A549 (cell line): ENCODE measurements at regions not wholly inside any gene's neighbourhood (a gene's known extent, or its start where the extent isn't known, plus 50 kb on each side); places are given as distances from the start of the nearest gene placed in this dataset.

ENCODE experiments used
- ATAC-seq, 2 experiments: fragments of 200-7000 bp in 1 of 2; fragments of >200 bp in 1 of 2; cut with Nextera tagmentation in 1 of 2; cut with Tn5 transposase in 1 of 2; 3 replicates each; pipeline versions ENCODE4 v1.8.0 to v1.9.1; 2018 to 2020; ENCODE audit warnings: mild to moderate bottlenecking in 1 of 2, moderate library complexity in 1 of 2
- CTCF ChIA-PET: fragments of 300-600 bp; sonication (Branson Sonifier 250); formaldehyde crosslinking; extraction: SDS; loops from one replicate; lab custom pipeline; 2021; ENCODE audit warnings: antibody characterized with exemption, inconsistent platforms; lab: Yijun Ruan, JAX
- POLR2A ChIA-PET: fragments of 350-600 bp; formaldehyde crosslinking; extraction: SDS; loops from one replicate; lab custom pipeline; 2021; ENCODE audit warnings: antibody characterized with exemption, inconsistent platforms; lab: Yijun Ruan, JAX
- DNase-seq, 2 experiments: peaks; one replicate each; pipeline versions ENCODE4 v3.0.0 to v3.0.0-alpha.2; 2011 to 2016; ENCODE audit warnings: low read depth in 1 of 2, low spot score in 1 of 2
- FAIRE-seq: peaks from 2 replicates; lab custom pipeline; 2011; peaks lifted over from hg19 to GRCh38; lab: Jason Lieb, UNC
- H3K27ac ChIP-seq, 2 experiments: fragments of >200 bp; sonication (Bioruptor Twin); formaldehyde crosslinking; 3 replicates each; pipeline ENCODE4 v1.5.1; 2016 to 2017
- H3K4me1 ChIP-seq: fragments of >200 bp; sonication (Bioruptor Twin); formaldehyde crosslinking; 3 replicates; pipeline ENCODE4 v1.6.1; 2016
- H3K4me2 ChIP-seq: fragments of >200 bp; sonication (Bioruptor Twin); formaldehyde crosslinking; 3 replicates; pipeline ENCODE4 v1.6.1; 2016
- H3K4me3 ChIP-seq: fragments of >200 bp; sonication (Bioruptor Twin); formaldehyde crosslinking; 3 replicates; pipeline ENCODE4 v1.5.1; 2016
- H3K9me3 ChIP-seq: fragments of >200 bp; sonication (Bioruptor Twin); formaldehyde crosslinking; 3 replicates; pipeline ENCODE4 v1.6.1; 2016
- BCL3 ChIP-seq: fragments of >200 bp; sonication (Bioruptor Twin); formaldehyde crosslinking; IDR thresholded peaks from 3 replicates; pipeline ENCODE4 v1.6.1; 2016
- CEBPB ChIP-seq, 2 experiments: fragments of >200 bp in 1 of 2; sonication (Bioruptor Twin) in 1 of 2; formaldehyde crosslinking in 1 of 2; IDR thresholded peaks; 2 replicates each; pipeline ENCODE4 v1.6.1; 2012 to 2016
- CHD4 ChIP-seq: fragments of 200-600 bp; sonication (generic); IDR thresholded peaks from 2 replicates; pipeline ENCODE4 v1.6.1; 2016; ENCODE audit warnings: antibody characterized with exemption, mild to moderate bottlenecking, borderline replicate concordance
- CTCF ChIP-seq: fragments of >200 bp; sonication (Bioruptor Twin); formaldehyde crosslinking; IDR thresholded peaks from 3 replicates; pipeline ENCODE4 v1.5.1; 2016
- HOXA7 ChIP-seq: fragments of 250-450 bp; sonication (Bioruptor Pico); IDR thresholded peaks from 2 replicates; pipeline ENCODE4 v1.5.0; 2020; ENCODE audit warnings: mild to moderate bottlenecking, moderate library complexity
- JUN ChIP-seq, 2 experiments: fragments of >200 bp; sonication (Bioruptor Twin); formaldehyde crosslinking; IDR thresholded peaks; 2 replicates in 1 of 2; 3 replicates in 1 of 2; pipeline ENCODE4 v1.6.1; 2016 to 2017
- JUNB ChIP-seq: fragments of >200 bp; sonication (Bioruptor Twin); formaldehyde crosslinking; IDR thresholded peaks from 2 replicates; pipeline ENCODE4 v1.6.1; 2016
- KDM5A ChIP-seq: fragments of 200-600 bp; sonication (generic); IDR thresholded peaks from 2 replicates; pipeline ENCODE4 v1.6.1; 2016; ENCODE audit warnings: antibody characterized with exemption, mild to moderate bottlenecking
- MAZ ChIP-seq: fragments of 150-350 bp; IDR thresholded peaks from 2 replicates; pipeline ENCODE4 v1.6.1; 2014; ENCODE audit warnings: antibody characterized with exemption, low read depth, low read length, borderline replicate concordance
- NR3C1 ChIP-seq: fragments of >200 bp; sonication (Bioruptor Twin); formaldehyde crosslinking; IDR thresholded peaks from 3 replicates; pipeline ENCODE4 v1.6.1; 2017
- PHF8 ChIP-seq: fragments of 200-600 bp; sonication (generic); IDR thresholded peaks from 2 replicates; pipeline ENCODE4 v1.6.1; 2016; ENCODE audit warnings: low read depth, mild to moderate bottlenecking, antibody characterized with exemption, moderate library complexity, borderline replicate concordance
- POLR2AphosphoS2 ChIP-seq: conservative IDR thresholded peaks from 2 replicates; pipeline ENCODE4 v1.6.1; 2012; ENCODE audit warnings: low read length, improper control_type of control experiment, inconsistent platforms
- RAD21 ChIP-seq, 2 experiments: fragments of >200 bp in 1 of 2; sonication (Bioruptor Twin) in 1 of 2; formaldehyde crosslinking in 1 of 2; IDR thresholded peaks in 1 of 2; conservative IDR thresholded peaks in 1 of 2; 2 replicates in 1 of 2; 3 replicates in 1 of 2; pipeline ENCODE4 v1.6.1; 2012 to 2018; ENCODE audit warnings: inconsistent platforms in 1 of 2
- RARB ChIP-seq: fragments of 250-450 bp; sonication (Bioruptor Pico); IDR thresholded peaks from 2 replicates; pipeline ENCODE4 v1.8.0; 2021; ENCODE audit warnings: mild to moderate bottlenecking, moderate library complexity
- REST ChIP-seq: fragments of 200-600 bp; sonication (generic); IDR thresholded peaks from 2 replicates; pipeline ENCODE4 v1.6.1; 2016; ENCODE audit warnings: antibody characterized with exemption, mild to moderate bottlenecking, moderate library complexity
- RFX5 ChIP-seq: fragments of 450-650 bp; IDR thresholded peaks from 2 replicates; pipeline ENCODE4 v1.7.1; 2014; ENCODE audit warnings: antibody characterized with exemption, mild to moderate bottlenecking, moderate library complexity
- TFCP2L1 ChIP-seq: fragments of 250-450 bp; sonication (Bioruptor Pico); IDR thresholded peaks from 2 replicates; pipeline ENCODE4 v1.5.0; 2021; ENCODE audit warnings: mild to moderate bottlenecking
- ZFP36 ChIP-seq: fragments of 450-650 bp; IDR thresholded peaks from 2 replicates; pipeline ENCODE4 v1.6.1; 2014; ENCODE audit warnings: borderline replicate concordance; ENCODE audit not compliant: partially characterized antibody
- ZNF302 ChIP-seq: fragments of 250-450 bp; sonication (Bioruptor Pico); IDR thresholded peaks from 2 replicates; pipeline ENCODE4 v1.9.0; 2021; ENCODE audit warnings: inconsistent platforms, mild to moderate bottlenecking, moderate library complexity
- WGBS: methylation state at CpG from one replicate; pipeline ENCODE4 v1.1.6; 2017; ENCODE audit errors: missing lambda C conversion rate; 5-methylcytosine and 5-hydroxymethylcytosine counted together
- TF ChIP-seq, protein P1 (sequence below): fragments of >200 bp; sonication (Bioruptor Twin); formaldehyde crosslinking; IDR thresholded peaks from 2 replicates; pipeline ENCODE4 v1.6.1; 2016

GRCh38 chr6:160912411-160912810, 79.2 kb upstream of the MAP3K4 start:
- FAIRE-seq (no peak), DNase-seq (no peak), ATAC-seq (no peak)
- Histone ChIP-seq H3K27ac (no peak overlapping the region), H3K4me2 (no peak overlapping the region), H3K4me3 (no peak overlapping the region), H3K9me3 (no peaks in the 10 kb centered on the region), H3K4me1 (no peaks in the 10 kb centered on the region)
- ChIA-PET CTCF (no interaction called here), POLR2A (no interaction called here)
- no peak for TF ChIP-seq RFX5
- no peak for TF ChIP-seq CHD4
- WGBS, result 38% methylated on average over 6 of the region's 6 CpGs

GRCh38 chr6:160917572-160917971, 74.0 kb upstream of the MAP3K4 start:
- no peak overlapping the region for H3K4me2 ChIP-seq
- no peak overlapping the region for H3K27ac ChIP-seq
- CTCF ChIA-PET, result no interaction called here
- H3K4me3 ChIP-seq, result no peak overlapping the region
- H3K4me1 ChIP-seq, result peaks cover 13% of the 10 kb centered on the region; the same call in 1 of the 3 replicates
- H3K9me3 ChIP-seq, result no peaks in the 10 kb centered on the region
- DNase-seq (no peak), ATAC-seq (no peak), FAIRE-seq (no peak)
- 65% methylated on average over 3 of the region's 3 CpGs for WGBS
- TF ChIP-seq RAD21 (conservative IDR thresholded peaks at IDR 0.05 in 1 of 2, IDR thresholded peaks at IDR 0.05 in 1 of 2) (no peak), JUNB (no peak), JUN (IDR thresholded peaks at IDR 0.05) (no peak), TFCP2L1 (no peak), NR3C1 (no peak), RARB (no peak), BCL3 (no peak), PHF8 (no peak), ZFP36 (no peak), CHD4 (no peak), REST (no peak), CTCF (no peak), KDM5A (no peak), HOXA7 (no peak), ZNF302 (no peak), CEBPB (IDR thresholded peaks at IDR 0.05) (no peak), MAZ (no peak), POLR2AphosphoS2 (no peak)
- TF ChIP-seq, protein P1, sequence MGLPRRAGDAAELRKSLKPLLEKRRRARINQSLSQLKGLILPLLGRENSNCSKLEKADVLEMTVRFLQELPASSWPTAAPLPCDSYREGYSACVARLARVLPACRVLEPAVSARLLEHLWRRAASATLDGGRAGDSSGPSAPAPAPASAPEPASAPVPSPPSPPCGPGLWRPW, result no peak
- POLR2A ChIA-PET, result no interaction called here
